ENCODE measurements at regions not wholly inside any gene's neighbourhood (a gene's known extent, or its start where the extent isn't known, plus 50 kb on each side); places are given as distances from the start of the nearest gene placed in this dataset.
"Not testable (repeated sequence)": the region's sequence is repeated elsewhere in the genome, so short reads cannot be mapped to it uniquely, and the experiment has no call there.

DNA sequence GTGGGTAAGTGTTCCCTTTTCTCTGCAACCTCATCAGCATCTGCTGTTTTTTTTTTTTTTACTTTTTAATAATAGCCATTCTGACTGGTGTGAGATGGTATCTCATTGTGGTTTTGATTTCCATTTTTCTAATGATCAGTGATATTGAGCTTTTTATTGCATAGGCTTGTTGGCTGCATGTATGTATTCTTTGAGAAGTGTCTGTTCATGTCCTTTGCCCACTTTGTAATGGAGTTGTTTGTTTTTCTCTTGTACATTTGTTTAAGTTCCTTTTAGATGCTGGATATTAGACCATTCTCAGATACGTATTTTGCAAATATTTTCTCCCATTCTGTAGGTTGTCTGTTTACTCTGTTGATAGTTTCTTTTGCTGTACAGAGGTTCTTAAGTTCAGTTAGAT, 134.6 kb downstream of the NAA11 start:
- not testable (repeated sequence) for H3K36me3 ChIP-seq (ENCODE audit: control insufficient read depth, insufficient read depth, low read length); H3K27ac ChIP-seq (ENCODE audit: low read depth, low read length); H3K4me1 ChIP-seq (ENCODE audit: control insufficient read depth, insufficient read depth, low read length); H3K27me3 ChIP-seq (ENCODE audit: control insufficient read depth, insufficient read depth, low read length); H3K9ac ChIP-seq (ENCODE audit: low read length); H3K4me3 ChIP-seq (ENCODE audit: low read length)

DNA sequence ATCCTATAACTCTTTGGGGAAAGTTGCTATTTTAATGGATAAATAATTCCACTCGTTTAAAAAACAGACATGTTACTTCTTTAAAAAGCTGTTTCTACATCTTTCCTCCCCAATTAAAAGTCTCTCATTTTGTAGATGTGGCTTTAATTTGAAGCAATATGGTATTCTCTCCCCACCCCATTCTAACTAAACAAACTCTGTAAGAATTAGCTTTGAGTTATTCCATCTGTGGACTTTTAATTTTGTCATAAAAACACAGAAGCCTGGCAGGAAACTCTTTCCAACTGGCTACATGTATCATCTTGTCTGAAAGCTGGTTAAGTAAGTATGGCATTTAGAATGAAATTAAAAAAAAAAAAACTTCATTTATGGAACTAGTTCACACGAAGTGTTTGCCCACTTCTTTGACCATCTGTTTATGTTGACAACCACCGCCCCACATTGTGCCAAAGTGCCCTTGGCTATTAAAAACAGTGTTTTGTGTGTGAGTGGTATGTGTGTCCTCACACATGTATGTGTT, 140.3 kb downstream of the NAA11 start:
- H3K9ac ChIP-seq (ENCODE audit: low read length): no peak overlapping the region

DNA sequence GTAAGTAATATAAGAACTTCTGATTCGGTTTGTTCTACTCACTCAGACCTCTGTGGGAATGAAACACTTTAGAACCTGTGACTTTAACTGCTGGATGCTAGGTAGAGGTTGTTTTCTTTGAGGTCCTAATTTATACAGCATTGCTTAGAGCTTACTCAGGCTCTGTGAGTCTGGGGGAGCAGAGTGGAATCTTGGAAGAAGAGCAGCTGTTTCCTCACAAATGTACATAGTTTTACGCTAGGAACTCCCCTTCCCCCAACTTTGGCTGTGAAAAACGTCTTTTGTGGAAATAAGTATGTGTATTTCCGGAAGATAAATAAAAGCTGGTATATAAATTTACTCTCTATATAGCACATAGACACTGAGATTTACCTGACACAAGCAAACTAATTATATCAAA, 141.4 kb downstream of the NAA11 start:
- Histone ChIP-seq H3K9ac (ENCODE audit: low read length) (no peak overlapping the region), H3K36me3 (ENCODE audit: control insufficient read depth, insufficient read depth, low read length) (no peaks in the 10 kb centered on the region), H3K4me1 (ENCODE audit: control insufficient read depth, insufficient read depth, low read length) (no peaks in the 10 kb centered on the region), H3K27me3 (ENCODE audit: control insufficient read depth, insufficient read depth, low read length) (no peaks in the 10 kb centered on the region), H3K4me3 (ENCODE audit: low read length) (no peak overlapping the region), H3K27ac (ENCODE audit: low read depth, low read length) (no peak overlapping the region)

More for the DNA sequence above, 140.3 kb downstream of the NAA11 start:
- H3K4me1 ChIP-seq (ENCODE audit: control insufficient read depth, insufficient read depth, low read length): no peaks in the 10 kb centered on the region
- H3K27me3 ChIP-seq (ENCODE audit: control insufficient read depth, insufficient read depth, low read length): no peaks in the 10 kb centered on the region
- H3K36me3 ChIP-seq (ENCODE audit: control insufficient read depth, insufficient read depth, low read length): no peaks in the 10 kb centered on the region
- no peak overlapping the region for H3K27ac ChIP-seq (ENCODE audit: low read depth, low read length)
- H3K4me3 ChIP-seq (ENCODE audit: low read length): no peak overlapping the region

DNA sequence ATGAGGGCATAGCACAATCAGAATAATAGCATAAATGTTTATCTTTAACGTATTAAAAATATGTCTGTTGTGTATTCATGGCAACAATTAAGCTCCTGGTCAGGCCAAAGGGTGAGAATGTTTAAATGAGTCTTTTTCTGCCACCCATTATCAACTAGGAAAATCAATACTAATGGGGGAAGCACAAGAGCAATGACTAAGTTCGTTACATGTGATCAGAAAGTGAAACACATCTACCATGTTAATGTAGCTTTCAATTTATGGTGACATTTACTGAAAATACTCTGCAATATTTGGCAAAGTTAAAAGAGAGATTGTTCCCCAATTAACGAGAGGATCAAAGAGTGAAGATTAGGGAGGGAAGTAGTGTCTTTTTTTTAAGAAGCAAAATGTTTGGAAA, 143.7 kb downstream of the NAA11 start:
- H3K4me3 ChIP-seq (ENCODE audit: low read length): no peak overlapping the region
- no peak overlapping the region for H3K27ac ChIP-seq (ENCODE audit: low read depth, low read length)
- H3K9ac ChIP-seq (ENCODE audit: low read length): no peak overlapping the region
- H3K36me3 ChIP-seq (ENCODE audit: control insufficient read depth, insufficient read depth, low read length): no peaks in the 10 kb centered on the region
- H3K27me3 ChIP-seq (ENCODE audit: control insufficient read depth, insufficient read depth, low read length): no peaks in the 10 kb centered on the region
- peaks cover 11% of the 10 kb centered on the region for H3K4me1 ChIP-seq (ENCODE audit: control insufficient read depth, insufficient read depth, low read length)

DNA sequence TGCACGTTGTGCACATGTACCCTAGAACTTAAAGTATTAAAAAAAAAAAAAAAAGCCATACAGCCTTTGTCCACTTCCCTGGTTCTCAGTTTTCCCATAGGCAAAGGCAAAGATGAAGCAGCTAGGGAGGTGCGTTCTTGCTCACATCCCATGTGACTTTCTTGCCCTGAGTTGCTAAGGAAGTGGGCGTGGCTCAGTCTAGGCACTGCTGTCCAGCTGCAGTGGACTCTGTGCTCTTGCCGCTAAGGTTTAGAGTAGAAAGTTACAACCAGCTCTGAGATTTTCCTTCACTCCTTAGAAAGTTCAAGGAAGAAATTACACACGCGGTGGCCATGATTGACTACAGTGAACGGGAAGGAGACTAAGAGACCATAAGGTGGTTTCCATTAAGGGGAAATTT, 144.7 kb downstream of the NAA11 start:
- Histone ChIP-seq H3K36me3 (ENCODE audit: control insufficient read depth, insufficient read depth, low read length) (no peaks in the 10 kb centered on the region), H3K9ac (ENCODE audit: low read length) (no peak overlapping the region), H3K27ac (ENCODE audit: low read depth, low read length) (no peak overlapping the region), H3K4me3 (ENCODE audit: low read length) (no peak overlapping the region), H3K27me3 (ENCODE audit: control insufficient read depth, insufficient read depth, low read length) (no peaks in the 10 kb centered on the region), H3K4me1 (ENCODE audit: control insufficient read depth, insufficient read depth, low read length) (peaks cover 11% of the 10 kb centered on the region)

DNA sequence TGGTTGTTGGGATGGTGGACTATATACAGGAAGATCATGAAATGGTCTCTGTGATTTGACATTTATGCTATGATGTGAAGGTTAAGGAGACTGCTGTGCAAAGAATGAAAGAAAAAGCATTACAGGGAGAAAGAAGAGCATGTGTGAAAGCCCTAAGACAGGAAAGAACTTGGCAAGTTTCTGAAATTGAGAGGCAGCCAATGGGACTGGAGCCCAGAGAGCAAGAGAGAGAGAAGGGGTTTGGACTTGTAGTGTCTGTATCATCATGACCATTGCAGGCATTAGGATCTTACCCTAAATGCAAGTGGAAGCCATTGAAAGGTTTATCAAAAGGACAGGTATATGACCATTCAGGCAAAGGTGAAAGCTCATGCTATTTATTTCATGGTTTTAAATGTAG, 147.1 kb downstream of the NAA11 start:
- Histone ChIP-seq H3K27me3 (ENCODE audit: control insufficient read depth, insufficient read depth, low read length) (no peaks in the 10 kb centered on the region), H3K4me1 (ENCODE audit: control insufficient read depth, insufficient read depth, low read length) (peaks cover 22% of the 10 kb centered on the region), H3K27ac (ENCODE audit: low read depth, low read length) (no peak overlapping the region), H3K4me3 (ENCODE audit: low read length) (no peak overlapping the region), H3K9ac (ENCODE audit: low read length) (no peak overlapping the region), H3K36me3 (ENCODE audit: control insufficient read depth, insufficient read depth, low read length) (no peaks in the 10 kb centered on the region)

DNA sequence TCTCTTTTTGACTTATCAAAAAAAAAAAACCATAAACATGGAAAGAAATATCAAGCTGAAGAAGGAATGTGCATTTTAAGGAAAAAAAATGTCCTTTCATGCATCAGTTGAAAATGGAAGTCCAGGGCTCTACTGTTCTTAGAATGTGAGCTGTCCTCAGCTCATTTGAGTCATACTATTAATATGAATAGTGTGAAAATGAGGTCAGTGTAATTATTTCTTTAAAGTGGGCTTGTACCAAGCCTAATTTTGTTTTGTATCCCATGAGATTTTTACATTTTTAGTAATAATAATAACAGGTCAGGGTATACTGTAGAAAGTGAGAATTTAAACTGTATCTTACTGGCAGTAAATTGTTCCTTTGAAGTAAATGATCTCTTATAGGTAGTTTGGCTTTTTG, 148.5 kb downstream of the NAA11 start:
- H3K9ac ChIP-seq (ENCODE audit: low read length): no peak overlapping the region
- H3K4me3 ChIP-seq (ENCODE audit: low read length): no peak overlapping the region
- H3K27ac ChIP-seq (ENCODE audit: low read depth, low read length): no peak overlapping the region
- H3K4me1 ChIP-seq (ENCODE audit: control insufficient read depth, insufficient read depth, low read length): peaks cover 22% of the 10 kb centered on the region
- H3K27me3 ChIP-seq (ENCODE audit: control insufficient read depth, insufficient read depth, low read length): no peaks in the 10 kb centered on the region
- no peaks in the 10 kb centered on the region for H3K36me3 ChIP-seq (ENCODE audit: control insufficient read depth, insufficient read depth, low read length)

DNA sequence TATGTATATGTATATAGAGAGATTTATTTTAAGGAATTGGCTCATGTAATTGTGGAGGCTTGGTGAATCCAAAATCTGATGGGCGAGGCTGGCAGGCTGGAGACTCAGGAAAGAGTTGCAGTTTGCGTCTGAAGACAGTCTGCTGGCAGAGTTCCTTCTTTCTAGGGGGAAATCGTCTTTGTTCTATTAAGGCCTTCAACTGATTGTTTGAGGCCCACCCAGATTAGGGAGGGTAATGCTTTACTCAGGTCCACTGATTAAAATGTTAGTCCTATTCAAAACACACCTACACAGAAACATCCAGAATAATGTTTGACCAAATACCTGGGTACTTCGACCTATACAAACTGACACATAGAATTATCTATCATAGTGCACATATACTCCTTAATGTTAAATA, 149.5 kb downstream of the NAA11 start:
- no peak overlapping the region for H3K4me3 ChIP-seq (ENCODE audit: low read length)
- H3K9ac ChIP-seq (ENCODE audit: low read length): no peak overlapping the region
- no peak overlapping the region for H3K27ac ChIP-seq (ENCODE audit: low read depth, low read length)
- H3K36me3 ChIP-seq (ENCODE audit: control insufficient read depth, insufficient read depth, low read length): no peaks in the 10 kb centered on the region
- peaks cover 22% of the 10 kb centered on the region for H3K4me1 ChIP-seq (ENCODE audit: control insufficient read depth, insufficient read depth, low read length)
- no peaks in the 10 kb centered on the region for H3K27me3 ChIP-seq (ENCODE audit: control insufficient read depth, insufficient read depth, low read length)

DNA sequence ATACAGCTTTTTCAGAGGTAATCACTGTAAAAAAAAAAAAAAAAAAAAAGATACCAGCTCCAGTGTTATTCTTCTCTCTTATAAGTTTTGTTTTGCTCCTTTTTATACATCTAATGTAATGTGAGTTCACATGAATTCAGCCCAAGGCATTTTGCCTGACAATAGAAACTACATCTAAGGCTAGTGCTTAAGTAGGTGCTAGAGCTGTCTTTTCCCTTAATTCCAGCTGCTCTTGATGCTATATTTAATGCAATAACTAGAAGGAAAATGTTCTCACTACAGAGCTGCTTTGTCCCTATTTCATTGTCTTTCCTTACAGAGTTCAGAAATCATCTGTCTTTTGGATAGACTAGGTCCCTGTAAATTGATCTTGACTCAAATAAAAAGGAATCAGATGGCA, 150.1 kb downstream of the NAA11 start:
- Histone ChIP-seq H3K9ac (ENCODE audit: low read length) (no peak overlapping the region), H3K27ac (ENCODE audit: low read depth, low read length) (no peak overlapping the region), H3K27me3 (ENCODE audit: control insufficient read depth, insufficient read depth, low read length) (no peaks in the 10 kb centered on the region), H3K36me3 (ENCODE audit: control insufficient read depth, insufficient read depth, low read length) (no peaks in the 10 kb centered on the region), H3K4me1 (ENCODE audit: control insufficient read depth, insufficient read depth, low read length) (peaks cover 22% of the 10 kb centered on the region), H3K4me3 (ENCODE audit: low read length) (no peak overlapping the region)

DNA sequence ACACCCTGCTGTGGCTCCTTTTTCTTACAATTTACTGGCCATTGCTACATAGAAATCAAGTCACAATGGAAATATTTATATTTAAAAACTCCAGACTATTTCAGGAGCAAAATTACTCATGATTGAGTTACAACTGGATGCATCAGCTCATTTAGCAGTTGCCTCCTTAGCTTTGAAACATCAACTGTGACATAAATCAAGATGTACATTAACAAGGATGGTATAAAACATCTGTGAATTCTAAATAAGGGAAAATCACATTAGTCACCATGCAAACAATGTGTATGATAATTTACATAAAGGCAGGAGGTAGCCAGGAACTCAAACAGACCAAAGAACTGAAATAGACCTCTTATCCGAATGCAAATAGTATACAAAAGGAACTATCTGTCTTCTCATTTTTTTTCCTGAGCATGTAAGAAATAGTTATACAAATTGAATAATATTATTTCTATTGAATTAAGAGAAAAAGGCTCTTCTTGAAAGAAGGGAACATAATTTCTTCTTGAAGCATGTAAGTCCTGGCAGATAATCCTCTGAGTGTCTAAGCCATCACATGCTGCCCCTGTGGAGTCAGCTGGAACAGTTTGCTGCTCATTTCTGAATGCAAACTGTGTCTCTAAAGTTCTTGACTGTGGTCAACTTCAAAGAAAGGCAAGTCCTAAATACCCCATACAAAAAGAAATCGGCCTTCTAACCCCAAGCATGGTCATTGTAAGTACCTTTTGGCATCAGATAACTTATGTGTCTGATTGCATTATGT, 151.2 kb downstream of the NAA11 start:
- peaks cover 22% of the 10 kb centered on the region for H3K4me1 ChIP-seq (ENCODE audit: control insufficient read depth, insufficient read depth, low read length)
- H3K27ac ChIP-seq (ENCODE audit: low read depth, low read length): no peak overlapping the region

DNA sequence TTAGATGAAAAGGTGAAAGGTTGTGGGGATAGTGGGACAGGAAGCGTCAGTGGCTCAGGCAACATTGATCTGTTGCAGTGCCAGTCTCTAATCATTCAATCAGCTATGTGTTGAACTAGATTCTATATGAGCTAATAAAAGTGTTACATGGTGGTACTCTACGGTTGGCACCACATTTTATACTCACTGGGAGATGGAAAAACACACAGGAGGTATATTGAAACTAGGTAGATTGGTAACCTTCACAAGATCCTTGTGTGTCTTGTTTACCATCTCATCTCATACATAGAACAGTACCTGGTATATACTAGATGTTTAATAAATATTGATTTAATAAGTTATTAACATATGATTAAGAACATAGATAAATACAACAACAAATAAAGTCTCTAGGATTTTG, 152.7 kb downstream of the NAA11 start:
- H3K27me3 ChIP-seq (ENCODE audit: control insufficient read depth, insufficient read depth, low read length): no peaks in the 10 kb centered on the region
- H3K4me1 ChIP-seq (ENCODE audit: control insufficient read depth, insufficient read depth, low read length): peaks cover 17% of the 10 kb centered on the region
- H3K36me3 ChIP-seq (ENCODE audit: control insufficient read depth, insufficient read depth, low read length): no peaks in the 10 kb centered on the region
- H3K9ac ChIP-seq (ENCODE audit: low read length): no peak overlapping the region
- H3K27ac ChIP-seq (ENCODE audit: low read depth, low read length): peak overlapping the region; percentile 2
- H3K4me3 ChIP-seq (ENCODE audit: low read length): no peak overlapping the region

More for the DNA sequence above, 151.2 kb downstream of the NAA11 start:
- H3K36me3 ChIP-seq (ENCODE audit: control insufficient read depth, insufficient read depth, low read length): no peaks in the 10 kb centered on the region
- H3K9ac ChIP-seq (ENCODE audit: low read length): no peak overlapping the region
- H3K4me3 ChIP-seq (ENCODE audit: low read length): no peak overlapping the region
- no peaks in the 10 kb centered on the region for H3K27me3 ChIP-seq (ENCODE audit: control insufficient read depth, insufficient read depth, low read length)

DNA sequence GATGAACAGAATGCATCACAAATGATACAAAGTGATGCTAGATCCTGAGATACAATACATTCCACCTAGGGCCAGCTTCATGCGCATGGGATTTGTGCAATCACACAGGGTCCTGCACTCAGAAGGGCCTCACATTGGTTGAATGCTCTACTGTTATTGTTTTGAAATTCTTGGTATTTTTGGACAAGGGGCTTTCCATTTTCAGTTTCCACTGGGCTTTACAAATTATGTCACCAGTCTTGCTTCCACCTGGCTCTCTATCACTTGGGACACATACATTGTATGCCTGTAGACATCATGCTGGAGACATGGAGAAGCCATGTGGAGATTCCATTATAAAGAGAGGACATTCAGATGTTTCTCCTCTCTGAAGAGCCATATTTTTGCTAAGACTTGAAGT, 155.8 kb downstream of the NAA11 start:
- Histone ChIP-seq H3K36me3 (ENCODE audit: control insufficient read depth, insufficient read depth, low read length) (no peaks in the 10 kb centered on the region), H3K27me3 (ENCODE audit: control insufficient read depth, insufficient read depth, low read length) (no peaks in the 10 kb centered on the region), H3K4me3 (ENCODE audit: low read length) (no peak overlapping the region)

DNA sequence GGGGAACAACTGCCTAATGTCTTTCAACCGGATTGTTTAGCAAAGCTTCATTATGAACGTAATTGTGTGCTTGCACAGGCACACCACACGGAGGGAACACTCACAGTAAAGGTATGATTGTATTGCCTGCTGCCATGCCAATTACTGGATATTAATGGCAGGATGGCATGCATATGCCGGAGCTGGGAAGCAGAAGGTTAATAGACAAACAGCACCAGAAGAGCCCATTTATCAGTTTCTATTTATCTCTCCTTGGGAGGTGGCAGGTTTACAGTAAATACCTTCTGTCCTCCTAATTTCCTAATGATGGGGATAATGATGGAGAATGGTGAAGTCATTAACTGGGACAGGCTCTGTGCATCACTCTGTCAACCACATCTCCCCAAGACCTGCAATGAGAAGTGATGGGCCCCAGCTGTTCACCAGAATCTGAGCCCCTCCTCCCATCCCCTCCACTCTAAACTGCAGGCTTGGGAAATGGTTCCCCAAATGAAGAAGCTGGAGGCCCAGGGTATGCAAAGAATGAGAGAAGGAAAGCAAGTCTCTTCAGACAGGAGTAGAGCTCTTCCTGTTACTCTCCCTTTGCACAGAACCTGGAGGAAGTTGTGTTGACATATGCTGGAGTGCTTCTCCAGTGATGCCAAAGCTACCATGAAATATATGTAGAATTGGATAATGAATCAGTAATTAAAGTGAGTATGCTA, 160.8 kb downstream of the NAA11 start:
- H3K4me3 ChIP-seq (ENCODE audit: low read length): no peak overlapping the region
- no peak overlapping the region for H3K9ac ChIP-seq (ENCODE audit: low read length)
- no peaks in the 10 kb centered on the region for H3K27me3 ChIP-seq (ENCODE audit: control insufficient read depth, insufficient read depth, low read length)
- H3K4me1 ChIP-seq (ENCODE audit: control insufficient read depth, insufficient read depth, low read length): no peaks in the 10 kb centered on the region
- H3K36me3 ChIP-seq (ENCODE audit: control insufficient read depth, insufficient read depth, low read length): no peaks in the 10 kb centered on the region
- no peak overlapping the region for H3K27ac ChIP-seq (ENCODE audit: low read depth, low read length)

More for the DNA sequence above, 155.8 kb downstream of the NAA11 start:
- no peak overlapping the region for H3K9ac ChIP-seq (ENCODE audit: low read length)
- peaks cover 9% of the 10 kb centered on the region for H3K4me1 ChIP-seq (ENCODE audit: control insufficient read depth, insufficient read depth, low read length)
- no peak overlapping the region for H3K27ac ChIP-seq (ENCODE audit: low read depth, low read length)
